MM.1S (cell line): ENCODE measurements at regions not wholly inside any gene's neighbourhood (a gene's known extent, or its start where the extent isn't known, plus 50 kb on each side); places are given as distances from the start of the nearest gene placed in this dataset.
"Not testable (repeated sequence)": the region's sequence is repeated elsewhere in the genome, so short reads cannot be mapped to it uniquely, and the experiment has no call there.

Experiments used
- DNase-seq: peaks from one replicate; pipeline ENCODE4 v3.0.0-alpha.2; 2015
- H2AFZ ChIP-seq: fragments of 300-600 bp; sonication (generic); 2 replicates; pipeline ENCODE4 v1.6.0; 2016; ENCODE audit warnings: antibody characterized with exemption, low read length
- H3F3A ChIP-seq: fragments of 300-600 bp; sonication (generic); 2 replicates; pipeline ENCODE4 v1.6.1; 2016; ENCODE audit warnings: mild to moderate bottlenecking, antibody characterized with exemption, low read length, moderate library complexity, mixed read lengths; ENCODE audit not compliant: insufficient read depth
- H3K27ac ChIP-seq: fragments of 300-600 bp; sonication (generic); 2 replicates; pipeline ENCODE4 v1.5.1; 2016; ENCODE audit warnings: mild to moderate bottlenecking, low read length
- H3K27me3 ChIP-seq: fragments of 300-600 bp; sonication (generic); replicated peaks from 2 replicates; pipeline ENCODE4 v1.6.0; 2016; ENCODE audit warnings: low read length; ENCODE audit not compliant: insufficient read depth
- H3K36me3 ChIP-seq: fragments of 300-600 bp; sonication (generic); replicated peaks from 2 replicates; pipeline ENCODE4 v1.6.1; 2016; ENCODE audit warnings: mild to moderate bottlenecking, low read length, mixed read lengths; ENCODE audit not compliant: insufficient read depth
- H3K4me1 ChIP-seq: fragments of 300-600 bp; sonication (generic); 2 replicates; pipeline ENCODE4 v1.6.1; 2016; ENCODE audit warnings: low read length, mixed read lengths
- H3K4me2 ChIP-seq: fragments of 300-600 bp; sonication (generic); 2 replicates; pipeline ENCODE4 v1.6.0; 2016; ENCODE audit warnings: low read depth, low read length
- H3K4me3 ChIP-seq: fragments of 300-600 bp; sonication (generic); 2 replicates; pipeline ENCODE4 v1.5.1; 2016; ENCODE audit warnings: low read length, mixed read lengths
- H3K79me2 ChIP-seq: fragments of 300-600 bp; sonication (generic); 2 replicates; pipeline ENCODE4 v1.6.1; 2016; ENCODE audit warnings: mixed run types, low read length, mixed read lengths
- H3K9ac ChIP-seq: fragments of 300-600 bp; sonication (generic); 2 replicates; pipeline ENCODE4 v1.6.1; 2016; ENCODE audit warnings: low read length, mixed read lengths
- H3K9me2 ChIP-seq: fragments of 300-600 bp; sonication (generic); replicated peaks from 2 replicates; pipeline ENCODE4 v1.6.1; 2016; ENCODE audit warnings: mild to moderate bottlenecking, low read length, mixed read lengths; ENCODE audit not compliant: insufficient read depth
- H3K9me3 ChIP-seq: fragments of 300-600 bp; sonication (generic); replicated peaks from 2 replicates; pipeline ENCODE4 v1.6.1; 2016; ENCODE audit warnings: mild to moderate bottlenecking, low read length, mixed read lengths; ENCODE audit not compliant: insufficient read depth
- H4K20me1 ChIP-seq: fragments of 300-600 bp; sonication (generic); 2 replicates; pipeline ENCODE4 v1.6.1; 2016; ENCODE audit warnings: mild to moderate bottlenecking, low read length, moderate library complexity, mixed read lengths; ENCODE audit not compliant: insufficient read depth
- EZH2 ChIP-seq: fragments of 300-600 bp; sonication (generic); optimal IDR thresholded peaks from 2 replicates; pipeline ENCODE3; 2017; ENCODE audit warnings: low read depth, mild to moderate bottlenecking, antibody characterized with exemption, low read length, mixed read lengths
- EZH2phosphoT487 ChIP-seq: fragments of 300-600 bp; sonication (generic); IDR thresholded peaks from 2 replicates; pipeline ENCODE4 v1.6.1; 2018; ENCODE audit warnings: antibody characterized with exemption, low read length
- TF ChIP-seq, protein P1 (sequence below): fragments of 300-600 bp; sonication (generic); IDR thresholded peaks from 2 replicates; pipeline ENCODE4 v1.5.1; 2016; ENCODE audit warnings: antibody characterized with exemption, low read length, mixed read lengths

- H3F3A ChIP-seq, result no peaks in the 10 kb centered on the region
- no peak overlapping the region for H2AFZ ChIP-seq
- H3K4me2 ChIP-seq, result no peak overlapping the region
- no peaks in the 10 kb centered on the region for H3K36me3 ChIP-seq
- TF ChIP-seq EZH2phosphoT487 (no peak), EZH2 (no peak)
- TF ChIP-seq, protein P1, sequence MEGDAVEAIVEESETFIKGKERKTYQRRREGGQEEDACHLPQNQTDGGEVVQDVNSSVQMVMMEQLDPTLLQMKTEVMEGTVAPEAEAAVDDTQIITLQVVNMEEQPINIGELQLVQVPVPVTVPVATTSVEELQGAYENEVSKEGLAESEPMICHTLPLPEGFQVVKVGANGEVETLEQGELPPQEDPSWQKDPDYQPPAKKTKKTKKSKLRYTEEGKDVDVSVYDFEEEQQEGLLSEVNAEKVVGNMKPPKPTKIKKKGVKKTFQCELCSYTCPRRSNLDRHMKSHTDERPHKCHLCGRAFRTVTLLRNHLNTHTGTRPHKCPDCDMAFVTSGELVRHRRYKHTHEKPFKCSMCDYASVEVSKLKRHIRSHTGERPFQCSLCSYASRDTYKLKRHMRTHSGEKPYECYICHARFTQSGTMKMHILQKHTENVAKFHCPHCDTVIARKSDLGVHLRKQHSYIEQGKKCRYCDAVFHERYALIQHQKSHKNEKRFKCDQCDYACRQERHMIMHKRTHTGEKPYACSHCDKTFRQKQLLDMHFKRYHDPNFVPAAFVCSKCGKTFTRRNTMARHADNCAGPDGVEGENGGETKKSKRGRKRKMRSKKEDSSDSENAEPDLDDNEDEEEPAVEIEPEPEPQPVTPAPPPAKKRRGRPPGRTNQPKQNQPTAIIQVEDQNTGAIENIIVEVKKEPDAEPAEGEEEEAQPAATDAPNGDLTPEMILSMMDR, result no peak
- no peak overlapping the region for H3K9ac ChIP-seq
- H3K27me3 ChIP-seq, result no peaks in the 10 kb centered on the region
- H3K79me2 ChIP-seq, result no peaks in the 10 kb centered on the region
- H3K4me1 ChIP-seq, result no peaks in the 10 kb centered on the region
- DNase-seq, result no peak
- no peaks in the 10 kb centered on the region for H3K9me3 ChIP-seq
- no peaks in the 10 kb centered on the region for H4K20me1 ChIP-seq
- no peak overlapping the region for H3K27ac ChIP-seq
- H3K4me3 ChIP-seq, result no peak overlapping the region
- H3K9me2 ChIP-seq, result no peaks in the 10 kb centered on the region
Measured at GRCh38 chr10:23505797-23506465, 67.1 kb downstream of the OTUD1 start.

DNA sequence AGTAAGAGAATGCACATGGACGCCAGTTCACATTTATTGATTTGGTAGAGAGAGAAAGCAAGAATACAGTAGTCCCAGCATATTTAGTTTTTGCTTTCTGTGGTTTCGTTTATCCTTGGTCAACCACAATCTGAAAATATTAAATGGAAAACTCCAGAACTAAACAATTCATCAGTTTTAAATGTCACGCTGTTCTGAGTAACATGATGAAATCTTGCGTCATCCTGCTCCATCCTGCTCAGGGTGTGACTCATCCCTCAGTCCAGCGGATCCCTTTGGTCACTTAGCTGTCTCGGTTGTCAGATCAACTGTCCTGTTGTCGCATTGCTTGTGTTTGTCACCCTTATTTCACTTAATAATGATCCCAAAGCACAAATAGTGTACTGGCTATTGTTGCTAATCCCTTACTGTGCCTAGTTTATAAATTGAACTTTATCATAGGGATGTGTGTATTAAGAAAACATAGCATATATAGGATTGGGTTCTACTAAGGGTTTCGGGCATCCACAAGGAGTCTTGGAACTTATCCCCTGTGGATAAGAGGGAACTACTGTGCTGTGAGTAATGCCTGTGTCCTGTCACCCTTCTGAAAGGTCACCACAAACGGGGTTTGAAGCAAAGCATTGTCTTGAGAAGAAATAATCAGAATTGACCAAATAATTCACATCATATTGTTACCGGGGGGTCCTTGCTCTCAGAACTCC, 73.6 kb downstream of the OTUD1 start:
- Histone ChIP-seq H3K27ac (no peak overlapping the region), H3K4me1 (no peaks in the 10 kb centered on the region), H3K9me2 (no peaks in the 10 kb centered on the region), H3K79me2 (no peaks in the 10 kb centered on the region), H3K9me3 (no peaks in the 10 kb centered on the region), H3K9ac (no peak overlapping the region), H3F3A (no peaks in the 10 kb centered on the region), H3K4me2 (no peak overlapping the region), H3K36me3 (no peaks in the 10 kb centered on the region), H3K27me3 (no peaks in the 10 kb centered on the region), H3K4me3 (no peak overlapping the region), H2AFZ (no peak overlapping the region), H4K20me1 (no peaks in the 10 kb centered on the region)
- no peak for TF ChIP-seq EZH2
- TF ChIP-seq, protein P1, result no peak
- TF ChIP-seq EZH2phosphoT487, result no peak
- no peak for DNase-seq

DNA sequence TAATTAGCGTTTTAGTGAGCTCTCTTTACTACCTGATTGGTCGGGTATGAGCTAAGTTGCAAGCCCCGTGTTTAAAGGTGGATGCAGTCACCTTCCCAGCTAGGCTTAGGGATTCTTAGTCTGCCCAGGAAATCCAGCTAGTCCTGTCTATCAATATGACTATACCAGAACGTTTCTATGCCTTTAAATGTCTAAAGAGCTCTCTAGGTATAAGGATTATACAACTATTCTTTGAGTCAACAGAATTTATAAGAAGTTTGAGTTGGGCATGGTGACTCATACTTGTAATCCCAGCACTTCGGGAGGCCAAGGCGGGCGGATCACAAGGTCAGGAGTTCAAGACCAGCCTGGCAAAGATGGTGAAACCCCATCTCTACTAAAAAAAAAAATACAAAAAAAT, 74.7 kb downstream of the OTUD1 start:
- not testable (repeated sequence) for H2AFZ ChIP-seq, H3K9me3 ChIP-seq, H3K9me2 ChIP-seq, H3K9ac ChIP-seq, H3K4me2 ChIP-seq, H3K4me1 ChIP-seq, DNase-seq, H3K27ac ChIP-seq, H4K20me1 ChIP-seq, H3K79me2 ChIP-seq, H3F3A ChIP-seq, H3K4me3 ChIP-seq, H3K36me3 ChIP-seq, H3K27me3 ChIP-seq

GRCh38 chr10:23514321-23514720, 75.4 kb downstream of the OTUD1 start:
- TF ChIP-seq, protein P1, result no peak
- no peak for TF ChIP-seq EZH2
- no peak for TF ChIP-seq EZH2phosphoT487
- Histone ChIP-seq H3K27me3 (no peaks in the 10 kb centered on the region), H3K27ac (no peak overlapping the region), H4K20me1 (no peaks in the 10 kb centered on the region), H3K4me2 (no peak overlapping the region), H3K9me2 (no peaks in the 10 kb centered on the region), H3K4me3 (no peak overlapping the region), H3K79me2 (no peaks in the 10 kb centered on the region), H3K9ac (no peak overlapping the region), H3K4me1 (no peaks in the 10 kb centered on the region), H2AFZ (no peak overlapping the region), H3K9me3 (no peaks in the 10 kb centered on the region), H3K36me3 (no peaks in the 10 kb centered on the region), H3F3A (no peaks in the 10 kb centered on the region)
- no peak for DNase-seq
